ENCODE measurements at regions not wholly inside any gene's neighbourhood (a gene's known extent, or its start where the extent isn't known, plus 50 kb on each side); places are given as distances from the start of the nearest gene placed in this dataset.

- DNase-seq (ENCODE audit: low spot score) = no peak
Observed at GRCh38 chr7:68470836-68471435, 1127.3 kb upstream of the AUTS2 start.

- DNase-seq (ENCODE audit: low spot score) = no peak
Observed at GRCh38 chr7:68472688-68473087, 1125.6 kb upstream of the AUTS2 start.

GRCh38 chr7:68474661-68475216 is 1123.5 kb upstream of the AUTS2 start:
- DNase-seq (ENCODE audit: low spot score) = no peak

- DNase-seq (ENCODE audit: low spot score) = no peak
Observed at GRCh38 chr7:68476966-68477365, 1121.3 kb upstream of the AUTS2 start.

GRCh38 chr7:68478326-68478725 is 1119.9 kb upstream of the AUTS2 start:
- no peak for DNase-seq (ENCODE audit: low spot score)

GRCh38 chr7:68482800-68483199 is 1115.5 kb upstream of the AUTS2 start:
- no peak for DNase-seq (ENCODE audit: low spot score)

GRCh38 chr7:68484731-68485130 is 1113.5 kb upstream of the AUTS2 start:
- DNase-seq (ENCODE audit: low spot score) = no peak

GRCh38 chr7:68485253-68485917 is 1112.9 kb upstream of the AUTS2 start:
- no peak for DNase-seq (ENCODE audit: low spot score)

- DNase-seq (ENCODE audit: low spot score) = no peak
Observed at GRCh38 chr7:68488341-68489060, 1109.8 kb upstream of the AUTS2 start.

- DNase-seq (ENCODE audit: low spot score) = no peak
Observed at GRCh38 chr7:68491523-68492358, 1106.5 kb upstream of the AUTS2 start.

GRCh38 chr7:68492359-68492690 is 1106.0 kb upstream of the AUTS2 start:
- DNase-seq (ENCODE audit: low spot score) = no peak

- DNase-seq (ENCODE audit: low spot score) = no peak
Observed at GRCh38 chr7:68503400-68503799, 1094.9 kb upstream of the AUTS2 start.

- DNase-seq (ENCODE audit: low spot score) = no peak
Observed at GRCh38 chr7:68504716-68505115, 1093.6 kb upstream of the AUTS2 start.

GRCh38 chr7:68505721-68506120 is 1092.6 kb upstream of the AUTS2 start:
- no peak for DNase-seq (ENCODE audit: low spot score)

- no peak for DNase-seq (ENCODE audit: low spot score)
Observed at GRCh38 chr7:68507668-68508067, 1090.6 kb upstream of the AUTS2 start.

GRCh38 chr7:68509054-68509453 is 1089.2 kb upstream of the AUTS2 start:
- DNase-seq (ENCODE audit: low spot score) = no peak

- DNase-seq (ENCODE audit: low spot score) = no peak
Observed at GRCh38 chr7:68509603-68510002, 1088.7 kb upstream of the AUTS2 start.

GRCh38 chr7:68511281-68511680 is 1087.0 kb upstream of the AUTS2 start:
- no peak for DNase-seq (ENCODE audit: low spot score)

- no peak for DNase-seq (ENCODE audit: low spot score)
Observed at GRCh38 chr7:68512466-68512865, 1085.8 kb upstream of the AUTS2 start.

GRCh38 chr7:68518060-68518459 is 1080.2 kb upstream of the AUTS2 start:
- DNase-seq (ENCODE audit: low spot score) = no peak

GRCh38 chr7:68524126-68524525 is 1074.1 kb upstream of the AUTS2 start:
- DNase-seq (ENCODE audit: low spot score) = no peak

GRCh38 chr7:68529221-68529620 is 1069.1 kb upstream of the AUTS2 start:
- DNase-seq (ENCODE audit: low spot score) = no peak

All from ureter (tissue), 1 donor.